Effector memory CD8-positive, alpha-beta T cell (primary cell): ENCODE measurements at regions not wholly inside any gene's neighbourhood (a gene's known extent, or its start where the extent isn't known, plus 50 kb on each side); places are given as distances from the start of the nearest gene placed in this dataset.

Source experiments
- ATAC-seq: fragments of 150-1000 bp; cut with Tn5 transposase; replicated peaks from 2 replicates; pipeline ENCODE4 v1.10.0; 2021; ENCODE audit warnings: mild to moderate bottlenecking, moderate library complexity
- DNase-seq, 3 experiments: peaks; one replicate each; pipeline ENCODE4 v3.0.0; 2021
- H3K27ac Mint-ChIP-seq, 2 donors: one replicate each; pipeline ENCODE4 v1.8.0; 2022; ENCODE audit warnings: mild to moderate bottlenecking in 2 of 2, mixed read lengths in 2 of 2, moderate library complexity in 2 of 2
- H3K27me3 Mint-ChIP-seq, 2 donors: one replicate each; pipeline ENCODE4 v1.8.0; 2022; ENCODE audit warnings: mixed read lengths in 2 of 2
- H3K36me3 Mint-ChIP-seq: one replicate; pipeline ENCODE4 v1.8.0; 2022; ENCODE audit warnings: mild to moderate bottlenecking, moderate library complexity, mixed read lengths; ENCODE audit not compliant: insufficient read depth
- H3K4me1 Mint-ChIP-seq, 2 donors: one replicate each; pipeline ENCODE4 v1.8.0; 2022; ENCODE audit warnings: low read depth in 2 of 2, mixed read lengths in 2 of 2
- H3K4me3 Mint-ChIP-seq, 2 donors: one replicate each; pipeline ENCODE4 v1.8.0; 2022; ENCODE audit warnings: mild to moderate bottlenecking in 2 of 2, mixed read lengths in 2 of 2, moderate library complexity in 2 of 2
- H3K9me3 Mint-ChIP-seq, 2 donors: one replicate each; pipeline ENCODE4 v1.8.0; 2022; ENCODE audit warnings: mixed read lengths in 2 of 2

GRCh38 chr1:87730274-87731216, 401.9 kb downstream of the LMO4 start:
- ATAC-seq: no peak
- peaks cover 5% of the 10 kb centered on the region for H3K36me3 Mint-ChIP-seq
- H3K4me3 Mint-ChIP-seq: no peak overlapping the region
- DNase-seq: no peak
- no peak overlapping the region for H3K27ac Mint-ChIP-seq
- no peaks in the 10 kb centered on the region for H3K9me3 Mint-ChIP-seq
- H3K4me1 Mint-ChIP-seq: no peaks in the 10 kb centered on the region
- H3K27me3 Mint-ChIP-seq: peaks cover 15 to 26% of the 10 kb centered on the region in 2 donors

- Mint-ChIP-seq H3K27ac (no peak overlapping the region), H3K4me3 (no peak overlapping the region), H3K27me3 (peaks cover 15 to 26% of the 10 kb centered on the region in 2 donors), H3K9me3 (peaks cover 0 to 4% of the 10 kb centered on the region in 2 donors), H3K36me3 (peaks cover 5% of the 10 kb centered on the region), H3K4me1 (no peaks in the 10 kb centered on the region)
- ATAC-seq (no peak), DNase-seq (no peak)
Observed at GRCh38 chr1:87733386-87733785, 404.7 kb downstream of the LMO4 start.

- H3K36me3 Mint-ChIP-seq: peaks cover 5% of the 10 kb centered on the region
- H3K4me1 Mint-ChIP-seq: no peaks in the 10 kb centered on the region
- H3K4me3 Mint-ChIP-seq: no peak overlapping the region
- DNase-seq (no peak), ATAC-seq (no peak)
- H3K27me3 Mint-ChIP-seq: peaks cover 12 to 26% of the 10 kb centered on the region in 2 donors
- peaks cover 0 to 4% of the 10 kb centered on the region in 2 donors for H3K9me3 Mint-ChIP-seq
- no peak overlapping the region for H3K27ac Mint-ChIP-seq
Observed at GRCh38 chr1:87735750-87736149, 407.1 kb downstream of the LMO4 start.

GRCh38 chr1:87739141-87739540, 410.5 kb downstream of the LMO4 start:
- no peak for ATAC-seq
- no peak for DNase-seq
- H3K4me1 Mint-ChIP-seq: no peaks in the 10 kb centered on the region
- H3K9me3 Mint-ChIP-seq: peaks cover 0 to 4% of the 10 kb centered on the region in 2 donors
- no peak overlapping the region for H3K4me3 Mint-ChIP-seq
- no peaks in the 10 kb centered on the region for H3K36me3 Mint-ChIP-seq
- no peaks in the 10 kb centered on the region for H3K27me3 Mint-ChIP-seq
- no peak overlapping the region for H3K27ac Mint-ChIP-seq

- DNase-seq (no peak), ATAC-seq (no peak)
- Mint-ChIP-seq H3K4me1 (no peaks in the 10 kb centered on the region), H3K27me3 (no peaks in the 10 kb centered on the region), H3K4me3 (no peak overlapping the region), H3K36me3 (no peaks in the 10 kb centered on the region), H3K9me3 (peaks cover 0 to 4% of the 10 kb centered on the region in 2 donors), H3K27ac (no peak overlapping the region)
Observed at GRCh38 chr1:87739704-87740103, 411.0 kb downstream of the LMO4 start.

- Mint-ChIP-seq H3K4me3 (no peak overlapping the region), H3K27ac (no peak overlapping the region), H3K4me1 (no peaks in the 10 kb centered on the region), H3K9me3 (peaks cover 0 to 1% of the 10 kb centered on the region in 2 donors), H3K27me3 (peaks cover 6 to 21% of the 10 kb centered on the region in 2 donors), H3K36me3 (no peaks in the 10 kb centered on the region)
- ATAC-seq (no peak), DNase-seq (no peak)
Observed at GRCh38 chr1:87743256-87743655, 414.6 kb downstream of the LMO4 start.

- H3K27ac Mint-ChIP-seq: no peak overlapping the region
- H3K27me3 Mint-ChIP-seq: peaks cover 6 to 21% of the 10 kb centered on the region in 2 donors
- H3K4me1 Mint-ChIP-seq: no peaks in the 10 kb centered on the region
- H3K36me3 Mint-ChIP-seq: no peaks in the 10 kb centered on the region
- ATAC-seq: no peak
- no peaks in the 10 kb centered on the region for H3K9me3 Mint-ChIP-seq
- H3K4me3 Mint-ChIP-seq: no peak overlapping the region
- no peak for DNase-seq
Observed at GRCh38 chr1:87744056-87744455, 415.4 kb downstream of the LMO4 start.

GRCh38 chr1:87744763-87745162, 416.1 kb downstream of the LMO4 start:
- H3K4me1 Mint-ChIP-seq: no peaks in the 10 kb centered on the region
- ATAC-seq (no peak), DNase-seq (no peak)
- H3K9me3 Mint-ChIP-seq: no peaks in the 10 kb centered on the region
- H3K36me3 Mint-ChIP-seq: no peaks in the 10 kb centered on the region
- no peak overlapping the region for H3K4me3 Mint-ChIP-seq
- H3K27me3 Mint-ChIP-seq: peaks cover 6 to 21% of the 10 kb centered on the region in 2 donors
- H3K27ac Mint-ChIP-seq: no peak overlapping the region

GRCh38 chr1:87753366-87753765, 424.7 kb downstream of the LMO4 start:
- no peaks in the 10 kb centered on the region for H3K4me1 Mint-ChIP-seq
- no peaks in the 10 kb centered on the region for H3K36me3 Mint-ChIP-seq
- H3K4me3 Mint-ChIP-seq: no peak overlapping the region
- H3K9me3 Mint-ChIP-seq: no peaks in the 10 kb centered on the region
- ATAC-seq (no peak), DNase-seq (no peak)
- peaks cover 0 to 6% of the 10 kb centered on the region in 2 donors for H3K27me3 Mint-ChIP-seq
- H3K27ac Mint-ChIP-seq: no peak overlapping the region

GRCh38 chr1:87754139-87754538, 425.5 kb downstream of the LMO4 start:
- ATAC-seq (no peak), DNase-seq (no peak)
- no peak overlapping the region for H3K27ac Mint-ChIP-seq
- no peaks in the 10 kb centered on the region for H3K4me1 Mint-ChIP-seq
- no peaks in the 10 kb centered on the region for H3K36me3 Mint-ChIP-seq
- H3K4me3 Mint-ChIP-seq: no peak overlapping the region
- H3K27me3 Mint-ChIP-seq: peaks cover 0 to 6% of the 10 kb centered on the region in 2 donors
- no peaks in the 10 kb centered on the region for H3K9me3 Mint-ChIP-seq

- Mint-ChIP-seq H3K9me3 (no peaks in the 10 kb centered on the region), H3K4me3 (no peak overlapping the region), H3K4me1 (no peaks in the 10 kb centered on the region), H3K36me3 (no peaks in the 10 kb centered on the region), H3K27me3 (peaks cover 0 to 15% of the 10 kb centered on the region in 2 donors), H3K27ac (no peak overlapping the region)
- DNase-seq (no peak), ATAC-seq (no peak)
Observed at GRCh38 chr1:87757676-87758075, 429.0 kb downstream of the LMO4 start.

- peaks cover 0 to 15% of the 10 kb centered on the region in 2 donors for H3K27me3 Mint-ChIP-seq
Observed at GRCh38 chr1:87759421-87760087, 430.9 kb downstream of the LMO4 start.

GRCh38 chr1:87760155-87760554, 431.5 kb downstream of the LMO4 start:
- no peaks in the 10 kb centered on the region for H3K9me3 Mint-ChIP-seq
- no peaks in the 10 kb centered on the region for H3K4me1 Mint-ChIP-seq
- no peak overlapping the region for H3K4me3 Mint-ChIP-seq
- ATAC-seq: no peak
- H3K36me3 Mint-ChIP-seq: no peaks in the 10 kb centered on the region
- no peak for DNase-seq
- peaks cover 4 to 11% of the 10 kb centered on the region in 2 donors for H3K27me3 Mint-ChIP-seq
- H3K27ac Mint-ChIP-seq: no peak overlapping the region

More at GRCh38 chr1:87759421-87760087, 430.9 kb downstream of the LMO4 start:
- Mint-ChIP-seq H3K9me3 (no peaks in the 10 kb centered on the region), H3K27ac (no peak overlapping the region), H3K4me1 (no peaks in the 10 kb centered on the region), H3K4me3 (no peak overlapping the region), H3K36me3 (no peaks in the 10 kb centered on the region)
- ATAC-seq (no peak), DNase-seq (no peak)

- Mint-ChIP-seq H3K27ac (no peak overlapping the region), H3K4me1 (no peaks in the 10 kb centered on the region), H3K9me3 (no peaks in the 10 kb centered on the region), H3K27me3 (peaks cover 6 to 9% of the 10 kb centered on the region in 2 donors), H3K4me3 (no peak overlapping the region), H3K36me3 (no peaks in the 10 kb centered on the region)
- no peak for DNase-seq
- ATAC-seq: no peak
Observed at GRCh38 chr1:87760654-87761053, 432.0 kb downstream of the LMO4 start.
